IMR-90 (cell line): ENCODE measurements at regions not wholly inside any gene's neighbourhood (a gene's known extent, or its start where the extent isn't known, plus 50 kb on each side); places are given as distances from the start of the nearest gene placed in this dataset.

Experiments used
- ATAC-seq: fragments of 200-7000 bp; cut with Tn5 transposase; 2 replicates; pipeline ENCODE4 v1.9.1; 2020; ENCODE audit warnings: low read depth, mild to moderate bottlenecking, moderate library complexity
- BruUV-seq: library from RNA; stranded (reverse); fragments of 400-500 nt; replicated peaks from 2 replicates; lab custom pipeline; 2021; lab: Mats Ljungman, UMichigan
- CTCF ChIA-PET: fragments of 300-600 bp; formaldehyde crosslinking; extraction: SDS; loops from one replicate; lab custom pipeline; 2021; ENCODE audit warnings: antibody characterized with exemption; lab: Yijun Ruan, JAX
- POLR2A ChIA-PET: fragments of 300-600 bp; sonication (Branson Sonifier 250); formaldehyde crosslinking; loops from one replicate; lab custom pipeline; 2022; ENCODE audit warnings: antibody characterized with exemption; ENCODE audit not compliant: unreplicated experiment; lab: Charles Lee
- DNase-seq: peaks from one replicate; pipeline ENCODE4 v3.0.0; 2013
- H2AFZ ChIP-seq: replicated peaks from 2 replicates; pipeline ENCODE3; 2013; ENCODE audit warnings: low read length, mild to moderate bottlenecking; ENCODE audit not compliant: poor library complexity
- H2AK5ac ChIP-seq: 2 replicates; pipeline ENCODE4 v1.6.1; 2013; ENCODE audit warnings: low read depth, low read length, inconsistent platforms
- H2AK9ac ChIP-seq: replicated peaks from 2 replicates; pipeline ENCODE3; 2013; ENCODE audit warnings: mild to moderate bottlenecking, low read depth, low read length, moderate library complexity; ENCODE audit not compliant: poor library complexity
- H2BK120ac ChIP-seq: 2 replicates; pipeline ENCODE4 v1.6.1; 2013; ENCODE audit warnings: low read depth, low read length, inconsistent platforms
- H2BK15ac ChIP-seq: 3 replicates; pipeline ENCODE4 v1.6.1; 2013; ENCODE audit warnings: low read depth, low read length, inconsistent platforms
- H2BK20ac ChIP-seq: 2 replicates; pipeline ENCODE4 v1.6.1; 2013; ENCODE audit warnings: low read depth, mild to moderate bottlenecking, inconsistent platforms, low read length, moderate library complexity
- H2BK5ac ChIP-seq: 2 replicates; pipeline ENCODE4 v1.6.1; 2013; ENCODE audit warnings: mild to moderate bottlenecking, low read depth, low read length, inconsistent platforms; ENCODE audit not compliant: poor library complexity, severe bottlenecking
- H3K14ac ChIP-seq: replicated peaks from 2 replicates; pipeline ENCODE4 v1.6.1; 2013; ENCODE audit warnings: low read depth, low read length, inconsistent platforms
- H3K18ac ChIP-seq: 2 replicates; pipeline ENCODE4 v1.6.1; 2013; ENCODE audit warnings: low read depth, low read length, control low read depth
- H3K23ac ChIP-seq: 2 replicates; pipeline ENCODE4 v1.6.1; 2013; ENCODE audit warnings: low read depth, low read length, inconsistent platforms
- H3K27ac ChIP-seq: 2 replicates; pipeline ENCODE4 v1.5.1; 2013; ENCODE audit warnings: mild to moderate bottlenecking, control low read depth, low read length; ENCODE audit not compliant: insufficient read depth
- H3K27me3 ChIP-seq: 2 replicates; pipeline ENCODE4 v1.6.1; 2013; ENCODE audit warnings: low read length; ENCODE audit not compliant: control insufficient read depth, insufficient read depth
- H3K36me3 ChIP-seq: 2 replicates; pipeline ENCODE4 v1.6.1; 2013; ENCODE audit warnings: low read length, mixed read lengths; ENCODE audit not compliant: control insufficient read depth, insufficient read depth
- H3K4ac ChIP-seq: 2 replicates; pipeline ENCODE4 v1.6.1; 2013; ENCODE audit warnings: low read depth, low read length, inconsistent platforms
- H3K4me1 ChIP-seq: 2 replicates; pipeline ENCODE4 v1.6.1; 2013; ENCODE audit warnings: low read length, mixed read lengths; ENCODE audit not compliant: control insufficient read depth, insufficient read depth
- H3K4me2 ChIP-seq: 2 replicates; pipeline ENCODE4 v1.6.1; 2013; ENCODE audit warnings: low read depth, mild to moderate bottlenecking, control low read depth, low read length, moderate library complexity
- H3K4me3 ChIP-seq: 2 replicates; pipeline ENCODE4 v1.5.1; 2013; ENCODE audit warnings: low read depth, mild to moderate bottlenecking, control low read depth, low read length, moderate library complexity; ENCODE audit not compliant: insufficient read depth
- H3K56ac ChIP-seq: 2 replicates; pipeline ENCODE4 v1.6.1; 2013; ENCODE audit warnings: low read length, inconsistent platforms; ENCODE audit not compliant: insufficient read depth; ENCODE audit errors: extremely low read depth
- H3K79me1 ChIP-seq, 2 experiments: 2 replicates each; pipeline ENCODE4 v1.6.1; 2013; ENCODE audit warnings: low read length in 2 of 2, inconsistent platforms in 1 of 2, low read depth in 1 of 2
- H3K9ac ChIP-seq: 2 replicates; pipeline ENCODE4 v1.6.1; 2013; ENCODE audit warnings: low read depth, low read length, control low read depth
- H3K9me1 ChIP-seq: 2 replicates; pipeline ENCODE4 v1.6.1; 2013; ENCODE audit warnings: low read length, inconsistent platforms; ENCODE audit not compliant: insufficient read depth
- H3K9me3 ChIP-seq: 2 replicates; pipeline ENCODE4 v1.6.1; 2013; ENCODE audit warnings: low read length; ENCODE audit not compliant: control insufficient read depth, insufficient read depth
- H4K20me1 ChIP-seq: 2 replicates; pipeline ENCODE4 v1.6.1; 2013; ENCODE audit warnings: low read length, inconsistent platforms; ENCODE audit not compliant: insufficient read depth
- H4K5ac ChIP-seq: 2 replicates; pipeline ENCODE4 v1.6.1; 2013; ENCODE audit warnings: mild to moderate bottlenecking, low read depth, low read length, control low read depth
- H4K8ac ChIP-seq, 2 experiments: 2 replicates each; pipeline ENCODE4 v1.6.1; 2013; ENCODE audit warnings: low read depth in 2 of 2, low read length in 2 of 2, control low read depth in 1 of 2, inconsistent platforms in 1 of 2
- H4K91ac ChIP-seq: 2 replicates; pipeline ENCODE4 v1.6.1; 2013; ENCODE audit warnings: low read depth, low read length, inconsistent platforms; ENCODE audit not compliant: insufficient read depth
- CEBPB ChIP-seq: IDR thresholded peaks from 2 replicates; pipeline ENCODE4 v1.6.1; 2012; ENCODE audit warnings: low read depth, low read length, improper control_type of control experiment
- CHD1 ChIP-seq: IDR thresholded peaks from 2 replicates; pipeline ENCODE4 v1.6.1; 2012; ENCODE audit warnings: low read depth, low read length, improper control_type of control experiment
- CTCF ChIP-seq: conservative IDR thresholded peaks from 2 replicates; pipeline ENCODE4 v1.5.1; 2012; ENCODE audit warnings: mild to moderate bottlenecking, low read depth, low read length, improper control_type of control experiment
- ELK1 ChIP-seq: fragments of 150-350 bp; IDR thresholded peaks from 2 replicates; pipeline ENCODE4 v1.6.1; 2016; ENCODE audit warnings: low read depth, mild to moderate bottlenecking, low read length, moderate library complexity, borderline replicate concordance
- FOS ChIP-seq: fragments of 150-350 bp; IDR thresholded peaks from 2 replicates; pipeline ENCODE4 v1.6.1; 2016; ENCODE audit warnings: low read depth, low read length
- MAFK ChIP-seq: IDR thresholded peaks from 2 replicates; pipeline ENCODE4 v1.6.1; 2012; ENCODE audit warnings: low read depth, low read length, improper control_type of control experiment
- MAZ ChIP-seq: IDR thresholded peaks from 2 replicates; pipeline ENCODE4 v1.6.1; 2012; ENCODE audit warnings: low read depth, mild to moderate bottlenecking, low read length, improper control_type of control experiment, moderate library complexity, borderline replicate concordance
- MXI1 ChIP-seq: IDR thresholded peaks from 2 replicates; pipeline ENCODE4 v1.6.1; 2012; ENCODE audit warnings: low read depth, mild to moderate bottlenecking, low read length, moderate library complexity, borderline replicate concordance
- NFE2L2 ChIP-seq: fragments of 150-350 bp; IDR thresholded peaks from 2 replicates; pipeline ENCODE4 v1.6.1; 2016; ENCODE audit warnings: low read depth, mild to moderate bottlenecking, low read length
- POLR2A ChIP-seq: IDR thresholded peaks from 2 replicates; pipeline ENCODE4 v1.6.1; 2012; ENCODE audit warnings: mild to moderate bottlenecking, low read depth, low read length
- RAD21 ChIP-seq: IDR thresholded peaks from 2 replicates; pipeline ENCODE4 v1.6.1; 2012; ENCODE audit warnings: low read length, improper control_type of control experiment
- RCOR1 ChIP-seq: IDR thresholded peaks from 2 replicates; pipeline ENCODE4 v1.6.1; 2012; ENCODE audit warnings: mild to moderate bottlenecking, low read length, improper control_type of control experiment; ENCODE audit not compliant: insufficient replicate concordance
- SMC3 ChIP-seq: fragments of 150-350 bp; IDR thresholded peaks from 2 replicates; pipeline ENCODE4 v1.6.1; 2016; ENCODE audit warnings: low read depth, mild to moderate bottlenecking, antibody characterized with exemption, low read length, moderate library complexity
- USF2 ChIP-seq: fragments of 150-350 bp; IDR thresholded peaks from 2 replicates; pipeline ENCODE4 v1.6.1; 2017; ENCODE audit warnings: mild to moderate bottlenecking, antibody characterized with exemption, low read length, low read depth
- WGBS, 2 experiments: methylation state at CpG; one replicate each; pipeline versions ENCODE4 v1.1.5 to v1.1.7; 2013; ENCODE audit warnings: missing lambda C conversion rate in 2 of 2; ENCODE audit not compliant: insufficient read length in 1 of 2; ENCODE audit errors: extremely low coverage in 2 of 2; 5-methylcytosine and 5-hydroxymethylcytosine counted together
- dilution Hi-C: fragments of 300-500 bp; cut with HindIII; formaldehyde crosslinking; loops from one replicate; pipeline ENCODE4 v1.14.3; 2018; ENCODE audit warnings: low sequenced_read_pairs; ENCODE audit not compliant: unreplicated experiment
- in situ Hi-C: fragments of 300-500 bp; cut with MboI; formaldehyde crosslinking; loops from 3 replicates; pipeline ENCODE4 v1.14.3; 2019; ENCODE audit warnings: low sequenced_read_pairs, inconsistent platforms, mixed read lengths
- intact Hi-C: fragments of 100-400 bp; cut with micrococcal nuclease; formaldehyde crosslinking; loops from 2 replicates; pipeline ENCODE4 v1.10.0; 2022

GRCh38 chr10:83736008-83736407 lies 403.3 kb upstream of the GHITM start:
- DNase-seq (no peak), ATAC-seq (no peak)
- no peak overlapping the region for H3K4me2 ChIP-seq
- WGBS, 2 experiments: no CpG with 5 or more reads among the region's 1 CpG
- in situ Hi-C loops (no loop called here), intact Hi-C loops (no loop called here), dilution Hi-C loops (no loop called here)
- no peak overlapping the region for H3K23ac ChIP-seq
- H3K56ac ChIP-seq: no peak overlapping the region
- H3K9me1 ChIP-seq: no peaks in the 10 kb centered on the region
- H3K79me1 ChIP-seq: no peaks in the 10 kb centered on the region
- no peak overlapping the region for H3K14ac ChIP-seq
- POLR2A ChIA-PET: no interaction called here
- H3K27ac ChIP-seq: no peak overlapping the region
- no peak overlapping the region for H3K9ac ChIP-seq
- H2AK9ac ChIP-seq: no peak overlapping the region
- CTCF ChIA-PET: no interaction called here
- H2BK120ac ChIP-seq: no peak overlapping the region
- no peak overlapping the region for H4K8ac ChIP-seq
- no peak for TF ChIP-seq ELK1
- no peak for TF ChIP-seq RAD21
- TF ChIP-seq MXI1: no peak
- TF ChIP-seq SMC3: no peak
- TF ChIP-seq MAFK: no peak
- TF ChIP-seq CEBPB: no peak
- no peak for TF ChIP-seq MAZ
- TF ChIP-seq NFE2L2: no peak
- TF ChIP-seq CTCF: no peak
- no peak for TF ChIP-seq POLR2A
- no peak for TF ChIP-seq RCOR1
- no peak for TF ChIP-seq USF2
- no peak for TF ChIP-seq CHD1
- no peak for TF ChIP-seq FOS
- no peak overlapping the region for H4K91ac ChIP-seq
- H3K4ac ChIP-seq: no peak overlapping the region
- H4K5ac ChIP-seq: no peak overlapping the region
- H3K4me1 ChIP-seq: no peaks in the 10 kb centered on the region
- no TSS peak for BruUV-seq
- H4K20me1 ChIP-seq: no peaks in the 10 kb centered on the region
- H3K4me3 ChIP-seq: no peak overlapping the region
- H2BK5ac ChIP-seq: no peak overlapping the region
- no peak overlapping the region for H2AFZ ChIP-seq
- H2BK20ac ChIP-seq: no peak overlapping the region
- peaks cover 4% of the 10 kb centered on the region; the same call in 1 of the 2 replicates for H3K9me3 ChIP-seq
- no peaks in the 10 kb centered on the region for H3K27me3 ChIP-seq
- H3K18ac ChIP-seq: no peak overlapping the region
- H3K36me3 ChIP-seq: no peaks in the 10 kb centered on the region
- no peak overlapping the region for H2AK5ac ChIP-seq
- no peak overlapping the region for H2BK15ac ChIP-seq
